Neural cell (in vitro differentiated cells): ENCODE measurements at regions not wholly inside any gene's neighbourhood (a gene's known extent, or its start where the extent isn't known, plus 50 kb on each side); places are given as distances from the start of the nearest gene placed in this dataset.
A peak's percentile ranks its signal among the peaks of the same experiment; 100 is the strongest.

Source experiments
- CTCF ChIP-seq: fragments of 450-650 bp; IDR thresholded peaks from 2 replicates; pipeline ENCODE4 v1.5.1; 2014; ENCODE audit warnings: antibody characterized with exemption, mild to moderate bottlenecking, moderate library complexity; ENCODE audit not compliant: poor library complexity, severe bottlenecking
- EP300 ChIP-seq: fragments of 450-650 bp; conservative IDR thresholded peaks from 2 replicates; pipeline ENCODE4 v1.6.1; 2014; ENCODE audit warnings: antibody characterized with exemption, mild to moderate bottlenecking, moderate library complexity; ENCODE audit not compliant: poor library complexity, severe bottlenecking
- EZH2 ChIP-seq: fragments of 200-600, 300-800 bp; shearing (Covaris generic), sonication (generic); IDR thresholded peaks from 2 replicates; pipeline ENCODE4 v1.6.1; 2014; ENCODE audit warnings: antibody characterized with exemption, low read length, borderline replicate concordance, mild to moderate bottlenecking; ENCODE audit not compliant: insufficient read depth, poor library complexity, severe bottlenecking
- RAD21 ChIP-seq: fragments of 450-650 bp; conservative IDR thresholded peaks from 2 replicates; pipeline ENCODE4 v1.6.1; 2014; ENCODE audit warnings: antibody characterized with exemption, mild to moderate bottlenecking, moderate library complexity
- TAF1 ChIP-seq: IDR thresholded peaks from 2 replicates; pipeline ENCODE4 v1.6.1; 2012; ENCODE audit warnings: low read depth

- TF ChIP-seq CTCF (no peak), EP300 (peak; percentile 87), TAF1 (no peak), EZH2 (no peak), RAD21 (no peak)
Measured at GRCh38 chr2:144812288-144812687, 292.4 kb upstream of the ZEB2 start.
